ENCODE measurements at regions not wholly inside any gene's neighbourhood (a gene's known extent, or its start where the extent isn't known, plus 50 kb on each side); places are given as distances from the start of the nearest gene placed in this dataset.

- TF ChIP-seq POLR2AphosphoS5 (IDR thresholded peaks at IDR 0.05; ENCODE audit: low read depth) = no peak
- no peak for TF ChIP-seq GABPA (IDR thresholded peaks at IDR 0.05; ENCODE audit: low read depth)
- TF ChIP-seq CTCF (IDR thresholded peaks at IDR 0.05; ENCODE audit: insufficient read depth, low read length) = no peak
- TF ChIP-seq SPI1 (IDR thresholded peaks at IDR 0.05; ENCODE audit: borderline replicate concordance, low read depth) = no peak
- TF ChIP-seq REST (IDR thresholded peaks at IDR 0.05; ENCODE audit: insufficient replicate concordance, low read depth) = no peak
- DNase-seq (ENCODE audit: low read depth in 1 of 2, low spot score in 1 of 2) = no peak
- Histone ChIP-seq H3K27me3 (ENCODE audit: insufficient read depth, poor library complexity, severe bottlenecking) (no peaks in the 10 kb centered on the region), H3K4me3 (replicated peaks; ENCODE audit: insufficient read depth, low read length) (no peak overlapping the region), H3K27ac (replicated peaks) (no peak overlapping the region)
Observed at GRCh38 chr4:125714845-125715244, 400.1 kb downstream of the FAT4 start.

GRCh38 chr4:125719987-125720386 is 405.2 kb downstream of the FAT4 start:
- Histone ChIP-seq H3K27me3 (ENCODE audit: insufficient read depth, poor library complexity, severe bottlenecking) (no peaks in the 10 kb centered on the region), H3K4me3 (replicated peaks; ENCODE audit: insufficient read depth, low read length) (no peak overlapping the region), H3K27ac (replicated peaks) (no peak overlapping the region)
- no peak for DNase-seq (ENCODE audit: low read depth in 1 of 2, low spot score in 1 of 2)
- TF ChIP-seq GABPA (IDR thresholded peaks at IDR 0.05; ENCODE audit: low read depth) (no peak), CTCF (IDR thresholded peaks at IDR 0.05; ENCODE audit: insufficient read depth, low read length) (no peak), REST (IDR thresholded peaks at IDR 0.05; ENCODE audit: insufficient replicate concordance, low read depth) (no peak), SPI1 (IDR thresholded peaks at IDR 0.05; ENCODE audit: borderline replicate concordance, low read depth) (no peak), POLR2AphosphoS5 (IDR thresholded peaks at IDR 0.05; ENCODE audit: low read depth) (no peak)

GRCh38 chr4:125722009-125722408 is 407.3 kb downstream of the FAT4 start:
- Histone ChIP-seq H3K4me3 (replicated peaks; ENCODE audit: insufficient read depth, low read length) (no peak overlapping the region), H3K27me3 (ENCODE audit: insufficient read depth, poor library complexity, severe bottlenecking) (no peaks in the 10 kb centered on the region), H3K27ac (replicated peaks) (no peak overlapping the region)
- TF ChIP-seq REST (IDR thresholded peaks at IDR 0.05; ENCODE audit: insufficient replicate concordance, low read depth) = no peak
- TF ChIP-seq POLR2AphosphoS5 (IDR thresholded peaks at IDR 0.05; ENCODE audit: low read depth) = no peak
- TF ChIP-seq SPI1 (IDR thresholded peaks at IDR 0.05; ENCODE audit: borderline replicate concordance, low read depth) = no peak
- TF ChIP-seq GABPA (IDR thresholded peaks at IDR 0.05; ENCODE audit: low read depth) = no peak
- TF ChIP-seq CTCF (IDR thresholded peaks at IDR 0.05; ENCODE audit: insufficient read depth, low read length) = no peak
- DNase-seq (ENCODE audit: low read depth in 1 of 2, low spot score in 1 of 2) = no peak

Measured in HL-60 (cell line).